NCI-H1092 treated with DMSO at 0.1 percent for 48 hours (cell line): ENCODE measurements at regions not wholly inside any gene's neighbourhood (a gene's known extent, or its start where the extent isn't known, plus 50 kb on each side); places are given as distances from the start of the nearest gene placed in this dataset.
A peak's percentile ranks its signal among the peaks of the same experiment; 100 is the strongest.
"Not testable (repeated sequence)": the region's sequence is repeated elsewhere in the genome, so short reads cannot be mapped to it uniquely, and the experiment has no call there.

Experiments used
- DNase-seq: peaks from one replicate; lab custom pipeline; 2025; lab: John Stamatoyannopoulos, UW

DNA sequence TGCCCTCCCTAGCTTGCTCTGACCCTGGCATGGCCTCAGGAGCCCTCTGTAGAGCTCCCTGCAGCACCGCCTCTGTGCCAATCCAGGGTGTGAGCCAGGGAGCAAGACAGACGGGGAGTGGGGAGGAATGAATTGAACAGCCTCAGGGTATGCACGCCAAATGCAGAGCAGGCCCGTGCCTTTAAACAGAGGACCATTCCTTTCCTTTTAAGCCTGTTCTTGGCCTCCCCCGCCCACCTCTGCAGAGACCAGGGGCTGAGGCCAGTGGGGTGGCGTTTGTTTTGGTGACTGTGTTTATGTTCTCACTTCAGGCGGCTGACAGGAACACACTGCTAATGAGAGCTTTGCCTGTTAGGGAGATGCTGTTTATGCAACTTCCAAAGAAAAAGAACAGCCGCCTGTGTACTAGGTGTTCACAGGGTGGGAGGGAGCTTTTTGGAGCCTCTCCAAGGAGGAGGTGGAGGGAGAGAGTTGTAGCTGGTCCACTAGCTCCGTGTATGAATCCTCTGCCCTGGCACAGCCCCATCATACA, 528.1 kb upstream of the DPP6 start:
- DNase-seq, result no peak

- no peak for DNase-seq
These were observed 523.1 kb upstream of the DPP6 start for GRCh38 chr7:153529100-153529499.

DNA sequence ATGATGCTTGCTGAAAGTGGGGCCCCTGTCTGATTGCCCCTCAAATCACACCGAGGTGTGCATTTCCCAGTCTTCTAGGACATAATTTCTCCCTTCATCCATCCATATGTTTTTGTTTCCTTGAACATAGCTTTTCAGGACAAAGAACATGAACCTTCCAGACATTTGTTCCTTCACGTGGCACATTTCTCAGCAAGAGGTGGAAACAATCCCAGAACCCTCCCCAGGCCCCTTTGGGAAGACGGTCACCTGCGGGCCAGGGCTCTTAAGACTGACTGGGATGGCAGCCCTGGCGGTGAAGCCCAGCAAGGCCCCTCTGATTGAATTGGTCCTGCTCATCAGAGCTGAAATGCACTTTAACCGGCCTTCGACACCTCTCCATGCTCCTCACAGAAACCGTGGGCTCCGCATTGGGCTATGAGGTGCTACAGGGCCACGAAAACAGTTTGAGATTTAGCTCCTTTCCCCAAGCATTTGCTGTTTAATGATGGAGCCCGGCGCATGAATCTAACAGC, 522.5 kb upstream of the DPP6 start:
- DNase-seq, result no peak

- DNase-seq, result no peak
These were observed 521.8 kb upstream of the DPP6 start for GRCh38 chr7:153530441-153530840.

DNA sequence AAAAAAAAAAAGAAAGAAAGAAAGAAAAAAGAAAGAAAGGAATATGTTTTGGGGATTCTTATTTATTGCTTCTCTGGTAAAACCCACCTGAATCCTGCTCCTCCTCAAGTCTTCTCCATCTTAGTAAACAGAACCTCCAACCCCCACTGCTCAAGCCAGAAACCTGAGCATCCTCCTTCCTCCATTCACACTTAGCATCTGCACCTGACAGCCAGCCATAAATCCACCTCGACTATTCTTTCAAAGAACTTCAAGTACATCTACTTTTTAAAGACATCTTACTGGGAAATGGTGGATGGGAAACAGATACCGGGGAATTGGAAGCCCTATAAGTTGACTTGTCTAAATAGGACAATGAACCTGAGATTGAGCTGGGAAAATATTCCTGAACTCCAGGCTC, 519.9 kb upstream of the DPP6 start:
- no peak for DNase-seq

DNA sequence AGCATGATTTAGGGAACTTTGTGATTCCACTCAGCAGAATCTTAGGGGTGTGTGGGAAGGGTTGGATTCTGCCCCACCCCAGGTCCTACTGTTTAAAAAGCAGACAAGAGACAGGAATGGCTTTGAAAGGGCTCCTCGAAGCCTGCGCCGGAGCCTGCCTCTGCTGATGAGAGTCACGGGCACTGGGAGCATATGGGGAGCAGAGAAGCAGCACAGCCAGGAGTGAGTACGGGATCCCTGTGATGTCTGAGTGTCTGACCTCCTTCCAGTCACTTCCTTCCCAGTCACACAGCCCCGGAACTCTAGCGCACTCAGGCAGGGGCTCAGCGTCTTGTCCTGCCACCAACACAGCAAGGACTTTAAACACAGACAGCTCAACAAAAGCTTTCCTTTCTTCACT, 514.9 kb upstream of the DPP6 start:
- DNase-seq, result no peak

DNA sequence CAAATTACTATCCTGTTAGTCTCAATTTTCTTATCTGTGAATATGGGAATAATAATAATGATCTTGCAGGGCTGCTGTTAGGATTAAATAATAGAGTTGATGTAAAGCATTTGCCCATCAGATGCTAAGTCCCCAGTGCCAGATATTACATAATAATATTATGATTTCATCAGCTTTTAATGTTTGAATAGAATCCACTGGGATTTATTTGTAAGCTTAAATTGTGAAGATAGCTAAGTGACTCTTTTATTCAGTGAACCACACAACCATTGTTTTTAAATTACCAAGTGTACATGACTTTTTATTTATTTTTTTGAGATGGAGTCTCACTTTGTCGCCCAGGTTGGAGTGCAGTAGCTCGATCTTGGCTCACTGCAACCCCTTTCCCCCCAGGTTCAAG, 510.3 kb upstream of the DPP6 start:
- no peak for DNase-seq

- no peak for DNase-seq
These were observed 509.0 kb upstream of the DPP6 start for GRCh38 chr7:153543232-153543631.

DNA sequence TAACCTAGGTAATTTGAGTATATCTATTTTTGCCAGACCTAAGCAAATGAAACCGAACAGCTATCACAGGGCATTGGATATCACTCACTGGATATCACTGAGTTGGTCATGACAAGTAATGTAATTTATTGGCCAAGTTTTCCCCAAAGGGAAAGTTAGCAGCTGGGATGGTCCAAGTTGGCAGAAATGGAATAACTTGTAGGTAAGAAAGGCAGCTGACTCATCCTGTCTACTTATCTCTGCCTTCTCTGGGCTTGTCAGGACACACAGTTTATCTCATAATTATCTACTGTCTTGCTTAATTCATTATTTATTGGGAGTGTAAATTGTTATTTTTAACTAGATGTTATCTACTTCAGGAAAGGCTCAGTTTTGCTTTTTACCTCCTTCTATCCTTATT, 502.0 kb upstream of the DPP6 start:
- DNase-seq, result no peak

GRCh38 chr7:153564391-153564790, 487.8 kb upstream of the DPP6 start:
- no peak for DNase-seq

- no peak for DNase-seq
These were observed 485.9 kb upstream of the DPP6 start for GRCh38 chr7:153566324-153566723.

DNA sequence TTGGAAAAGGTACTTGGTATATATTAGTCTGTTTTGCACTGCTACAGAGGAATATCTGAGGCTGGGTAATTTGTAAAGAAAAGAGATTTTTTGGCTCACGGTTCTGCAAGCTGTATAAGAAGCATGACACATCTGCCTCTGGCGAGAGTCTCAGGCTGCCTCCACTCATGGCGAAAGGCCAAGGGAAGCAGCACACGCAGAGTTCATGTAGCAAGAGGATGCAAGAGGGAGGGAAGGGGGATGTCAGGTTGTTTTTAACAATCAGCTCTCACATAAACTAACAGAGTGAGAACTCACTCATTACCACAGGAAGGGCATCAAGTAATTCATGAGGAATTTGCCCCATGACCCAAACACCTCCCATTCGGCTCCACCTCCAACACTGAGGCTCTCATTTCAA, 484.8 kb upstream of the DPP6 start:
- no peak for DNase-seq

DNA sequence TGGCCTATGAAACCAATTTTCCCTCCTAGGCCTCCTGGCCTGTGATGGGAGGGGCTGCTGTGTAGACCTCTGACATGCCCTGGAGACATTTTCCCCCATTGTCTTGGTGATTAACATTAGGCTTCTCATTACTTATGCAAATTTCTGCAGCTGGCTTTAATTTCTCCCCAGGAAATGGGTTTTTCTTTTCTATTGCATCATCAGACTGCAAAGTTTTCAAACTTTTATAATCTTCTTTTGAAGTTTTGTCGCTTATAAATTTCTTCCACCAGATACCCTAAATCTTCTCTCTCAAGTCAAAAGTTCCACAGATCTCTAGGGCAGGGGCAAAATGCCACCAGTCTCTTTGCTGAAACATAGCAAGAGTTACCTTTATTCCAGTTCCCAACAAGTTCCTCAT, 482.7 kb upstream of the DPP6 start:
- not testable (repeated sequence) for DNase-seq

DNA sequence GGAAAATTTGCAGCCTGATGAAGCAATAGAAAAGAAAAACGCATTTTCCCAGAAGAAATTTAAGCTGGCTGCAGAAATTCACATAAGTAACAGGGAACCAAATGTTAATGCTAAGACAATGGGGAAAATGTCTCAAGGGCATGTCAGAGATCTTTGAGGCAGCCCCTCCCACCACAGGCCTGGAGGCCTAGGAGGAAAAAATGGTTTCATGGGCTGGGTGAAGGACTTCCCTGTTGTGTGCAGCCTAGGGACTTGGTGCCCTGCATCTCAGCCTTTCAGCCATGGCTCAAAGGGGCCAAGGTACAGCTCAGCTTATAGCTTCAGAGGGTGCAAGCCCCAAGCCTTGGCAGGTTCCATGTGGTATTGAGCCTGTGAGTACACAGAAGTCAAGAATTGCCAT, 476.1 kb upstream of the DPP6 start:
- DNase-seq, result no peak

DNA sequence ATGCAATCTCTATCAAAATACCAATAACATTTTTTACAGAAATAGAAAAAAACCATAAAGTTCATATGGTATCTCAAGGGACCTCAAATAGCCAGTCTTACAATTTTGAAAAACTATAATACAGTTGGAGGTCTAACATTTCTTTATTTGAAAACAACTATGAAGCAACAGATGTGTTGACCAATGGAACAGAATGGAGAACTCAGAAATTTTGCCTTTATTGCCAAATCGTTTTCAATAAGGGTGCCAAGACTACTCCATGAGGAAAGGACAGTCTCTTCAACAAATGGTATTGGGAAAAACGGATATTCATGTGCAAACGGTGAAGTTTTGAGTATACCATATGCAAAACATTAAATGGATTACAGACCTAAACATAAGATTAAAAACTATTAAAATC, 470.8 kb upstream of the DPP6 start:
- no peak for DNase-seq

DNA sequence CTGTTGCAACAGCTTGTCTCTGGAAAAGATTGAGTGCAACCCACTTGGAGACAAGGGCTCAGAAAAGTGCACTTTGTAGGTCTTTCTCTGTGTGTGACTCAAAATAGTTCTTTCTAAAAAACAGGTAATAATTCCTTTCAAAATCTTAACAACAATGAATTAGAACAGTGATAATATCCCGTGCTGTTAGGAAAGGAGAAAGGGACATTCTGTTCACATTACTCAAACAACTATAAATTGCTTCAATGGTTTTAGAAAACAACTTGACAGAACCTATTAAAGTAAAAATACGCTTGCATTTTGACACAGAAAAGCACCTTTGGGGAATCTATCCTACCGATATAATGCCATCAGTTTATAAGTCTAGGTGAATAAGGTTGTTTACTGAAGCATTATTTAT, 468.1 kb upstream of the DPP6 start:
- DNase-seq, result no peak

DNA sequence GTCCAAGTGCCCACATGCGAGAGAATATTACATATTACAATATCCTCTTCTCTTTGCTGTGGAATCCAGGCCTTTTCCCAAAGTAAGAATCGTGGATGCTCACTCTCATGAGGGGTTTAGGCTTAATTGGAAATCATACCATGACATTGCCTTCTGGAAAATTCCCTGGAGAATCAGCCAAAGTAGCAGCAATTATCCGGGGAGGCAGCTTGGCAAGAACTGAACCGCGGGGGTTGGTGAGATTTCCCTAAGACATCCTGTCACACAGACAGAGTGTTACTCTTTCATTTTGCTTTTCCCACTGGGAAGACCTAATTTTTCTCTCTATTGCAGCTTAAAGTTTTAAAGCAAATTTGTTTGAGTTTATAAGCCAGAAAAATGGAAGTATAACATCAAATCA, 463.6 kb upstream of the DPP6 start:
- no peak for DNase-seq

GRCh38 chr7:153590136-153590535, 462.1 kb upstream of the DPP6 start:
- no peak for DNase-seq

- no peak for DNase-seq
These were observed 461.6 kb upstream of the DPP6 start for GRCh38 chr7:153590571-153590970.

- DNase-seq, result no peak
These were observed 444.8 kb upstream of the DPP6 start for GRCh38 chr7:153607354-153607753.

- DNase-seq, result peak; percentile 13
These were observed 435.4 kb upstream of the DPP6 start for GRCh38 chr7:153616711-153617325.

- no peak for DNase-seq
These were observed 424.9 kb upstream of the DPP6 start for GRCh38 chr7:153627323-153627722.

DNA sequence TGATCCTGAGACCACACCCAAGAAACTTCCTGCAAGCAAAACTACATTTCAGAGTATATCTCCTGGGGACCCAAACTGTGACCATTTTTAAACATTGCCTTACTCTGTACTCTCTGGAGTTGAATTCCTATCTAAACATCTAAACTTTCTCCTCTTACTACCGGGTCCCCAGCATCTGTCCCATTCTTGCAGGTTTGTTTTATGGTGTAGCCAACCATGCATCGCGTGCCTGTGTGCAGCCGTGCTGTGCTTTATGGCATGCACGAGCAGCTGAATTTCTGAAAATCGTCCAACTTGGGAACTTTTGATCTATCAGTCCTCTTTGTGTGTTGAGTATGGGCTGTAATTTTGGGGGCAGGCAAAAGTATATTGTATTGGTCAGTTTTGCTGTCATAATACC, 423.8 kb upstream of the DPP6 start:
- no peak for DNase-seq

GRCh38 chr7:153628825-153629224, 423.4 kb upstream of the DPP6 start:
- peak; percentile 5 for DNase-seq
